Keratinocyte (primary cell): ENCODE measurements at regions not wholly inside any gene's neighbourhood (a gene's known extent, or its start where the extent isn't known, plus 50 kb on each side); places are given as distances from the start of the nearest gene placed in this dataset.

Source experiments
- DNase-seq: peaks from one replicate; pipeline ENCODE4 v3.0.0-alpha.2; 2011; ENCODE audit warnings: low read depth, missing footprints, low spot score
- FAIRE-seq: peaks from 2 replicates; lab custom pipeline; 2011; peaks lifted over from hg19 to GRCh38; lab: Jason Lieb, UNC
- H2AFZ ChIP-seq: 2 replicates; pipeline ENCODE4 v1.6.0; 2012; ENCODE audit warnings: low read length, control low read depth, inconsistent platforms; ENCODE audit not compliant: control insufficient read depth
- H3K27ac ChIP-seq: 2 replicates; pipeline ENCODE4 v1.5.1; 2011; ENCODE audit warnings: low read length; ENCODE audit not compliant: control insufficient read depth, insufficient read depth
- H3K27me3 ChIP-seq: 3 replicates; pipeline ENCODE4 v1.6.0; 2011; ENCODE audit warnings: low read length; ENCODE audit not compliant: control insufficient read depth, insufficient read depth; ENCODE audit errors: extremely low read depth
- H3K36me3 ChIP-seq, 2 experiments: 2 replicates in 1 of 2; 3 replicates in 1 of 2; pipeline ENCODE4 v1.5.1; 2011; ENCODE audit warnings: low read length in 2 of 2, mild to moderate bottlenecking in 1 of 2; ENCODE audit not compliant: control insufficient read depth in 2 of 2, insufficient read depth in 2 of 2; ENCODE audit errors: extremely low read depth in 1 of 2
- H3K4me1 ChIP-seq: 3 replicates; pipeline ENCODE4 v1.5.1; 2011; ENCODE audit warnings: low read length; ENCODE audit not compliant: control insufficient read depth, insufficient read depth; ENCODE audit errors: extremely low read depth
- H3K4me2 ChIP-seq: 3 replicates; pipeline ENCODE4 v1.6.0; 2011; ENCODE audit warnings: low read depth, low read length; ENCODE audit not compliant: control insufficient read depth, insufficient read depth; ENCODE audit errors: extremely low read depth
- H3K4me3 ChIP-seq, 3 experiments: fragments of 200-600 bp in 1 of 3; sonication (generic) in 1 of 3; 2 replicates in 2 of 3; 3 replicates in 1 of 3; pipeline ENCODE4 v1.5.1; 2011 to 2016; ENCODE audit warnings: low read length in 3 of 3, mild to moderate bottlenecking in 3 of 3, control low read depth in 2 of 3, inconsistent platforms in 1 of 3, low read depth in 1 of 3, mixed read lengths in 1 of 3, mixed run types in 1 of 3, moderate library complexity in 1 of 3; ENCODE audit not compliant: control insufficient read depth in 2 of 3, insufficient read depth in 2 of 3; ENCODE audit errors: extremely low read depth in 1 of 3
- H3K79me2 ChIP-seq: 2 replicates; pipeline ENCODE4 v1.6.0; 2012; ENCODE audit warnings: low read length; ENCODE audit not compliant: control insufficient read depth, insufficient read depth
- H3K9ac ChIP-seq: 3 replicates; pipeline ENCODE4 v1.6.0; 2011; ENCODE audit warnings: low read length; ENCODE audit not compliant: control insufficient read depth, insufficient read depth; ENCODE audit errors: extremely low read depth
- H3K9me1 ChIP-seq: 3 replicates; pipeline ENCODE4 v1.6.0; 2011; ENCODE audit warnings: low read length; ENCODE audit not compliant: control insufficient read depth, insufficient read depth; ENCODE audit errors: extremely low read depth
- H3K9me3 ChIP-seq: 2 replicates; pipeline ENCODE4 v1.5.1; 2012; ENCODE audit warnings: low read depth, low read length; ENCODE audit not compliant: control insufficient read depth
- H4K20me1 ChIP-seq: 3 replicates; pipeline ENCODE4 v1.6.0; 2011; ENCODE audit warnings: low read length; ENCODE audit not compliant: control insufficient read depth, insufficient read depth; ENCODE audit errors: extremely low read depth
- CTCF ChIP-seq, 3 experiments: IDR thresholded peaks in 1 of 3; conservative IDR thresholded peaks in 1 of 3; optimal IDR thresholded peaks in 1 of 3; 2 replicates in 2 of 3; 3 replicates in 1 of 3; pipeline versions ENCODE3 to v1.5.1; 2011; ENCODE audit warnings: low read length in 3 of 3, mild to moderate bottlenecking in 3 of 3, moderate library complexity in 2 of 3, control low read depth in 1 of 3, inconsistent platforms in 1 of 3; ENCODE audit not compliant: insufficient read depth in 2 of 3; ENCODE audit errors: extremely low read depth in 1 of 3
- EZH2 ChIP-seq: IDR thresholded peaks from one replicate; pipeline ENCODE4 v1.6.1; 2012; ENCODE audit warnings: inconsistent platforms, mild to moderate bottlenecking, low read length, moderate library complexity
- dilution Hi-C: fragments of 300-500 bp; cut with MboI; formaldehyde crosslinking; loops from one replicate; pipeline ENCODE4 v1.7.0; 2020; ENCODE audit warnings: low sequenced_read_pairs; ENCODE audit not compliant: extremely low pct_ligation_motif_present

GRCh38 chr20:11734431-11734830 is 183.3 kb upstream of the BTBD3 start:
- no peaks in the 10 kb centered on the region for H3K9me1 ChIP-seq

GRCh38 chr20:11738852-11739251 is 178.8 kb upstream of the BTBD3 start:
- no peak for FAIRE-seq
- DNase-seq = no peak
- Histone ChIP-seq H3K4me1 (no peaks in the 10 kb centered on the region), H3K4me2 (no peak overlapping the region), H3K27ac (no peak overlapping the region), H3K9ac (no peak overlapping the region), H4K20me1 (no peaks in the 10 kb centered on the region), H3K9me3 (no peaks in the 10 kb centered on the region), H3K36me3 (no peaks in the 10 kb centered on the region), H3K27me3 (no peaks in the 10 kb centered on the region), H3K9me1 (no peaks in the 10 kb centered on the region), H3K79me2 (no peaks in the 10 kb centered on the region), H2AFZ (no peak overlapping the region), H3K4me3 (no peak overlapping the region)
- TF ChIP-seq CTCF (optimal IDR thresholded peaks at IDR 0.05 in 1 of 3, IDR thresholded peaks at IDR 0.05 in 1 of 3, conservative IDR thresholded peaks at IDR 0.05 in 1 of 3; ENCODE audit: extremely low read depth in 1 of 3, insufficient read depth in 2 of 3, low read length in 3 of 3) = no peak
- TF ChIP-seq EZH2 = no peak
- dilution Hi-C loops = no loop called here

More at GRCh38 chr20:11734431-11734830, 183.3 kb upstream of the BTBD3 start:
- Histone ChIP-seq H3K36me3 (no peaks in the 10 kb centered on the region), H3K4me2 (no peak overlapping the region), H2AFZ (no peak overlapping the region), H4K20me1 (no peaks in the 10 kb centered on the region), H3K27me3 (no peaks in the 10 kb centered on the region), H3K4me3 (no peak overlapping the region), H3K27ac (no peak overlapping the region), H3K79me2 (no peaks in the 10 kb centered on the region), H3K4me1 (no peaks in the 10 kb centered on the region), H3K9ac (no peak overlapping the region), H3K9me3 (no peaks in the 10 kb centered on the region)
- dilution Hi-C loops = no loop called here
- DNase-seq (no peak), FAIRE-seq (no peak)
- TF ChIP-seq CTCF (optimal IDR thresholded peaks at IDR 0.05 in 1 of 3, IDR thresholded peaks at IDR 0.05 in 1 of 3, conservative IDR thresholded peaks at IDR 0.05 in 1 of 3; ENCODE audit: extremely low read depth in 1 of 3, insufficient read depth in 2 of 3, low read length in 3 of 3) (no peak), EZH2 (no peak)
